NCI-H2227 (cell line): ENCODE measurements at regions not wholly inside any gene's neighbourhood (a gene's known extent, or its start where the extent isn't known, plus 50 kb on each side); places are given as distances from the start of the nearest gene placed in this dataset.
"Not testable (repeated sequence)": the region's sequence is repeated elsewhere in the genome, so short reads cannot be mapped to it uniquely, and the experiment has no call there.

Source experiments
- DNase-seq: peaks from one replicate; lab custom pipeline; 2025; ENCODE audit not compliant: unreplicated experiment; lab: John Stamatoyannopoulos, UW

DNA sequence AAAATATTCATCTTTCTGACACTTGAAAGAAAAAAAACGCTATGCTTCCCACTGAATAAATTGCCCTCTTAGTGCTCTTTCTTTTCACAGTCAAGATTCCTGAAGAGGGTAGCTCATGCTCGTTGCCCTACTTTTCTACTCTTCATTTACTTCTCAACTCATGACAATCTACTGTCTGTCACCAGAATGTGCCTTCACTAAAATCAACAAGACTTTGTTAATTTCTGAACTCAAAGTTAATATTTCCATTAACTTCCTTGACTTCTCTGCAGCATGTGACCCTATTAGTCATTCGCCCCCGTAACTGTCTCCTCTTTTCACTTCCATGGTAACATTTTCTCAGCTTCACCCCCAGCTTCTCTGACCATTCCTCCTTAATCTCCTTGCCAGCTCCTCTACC is 98.9 kb upstream of the MAPRE2 start:
- no peak for DNase-seq

DNA sequence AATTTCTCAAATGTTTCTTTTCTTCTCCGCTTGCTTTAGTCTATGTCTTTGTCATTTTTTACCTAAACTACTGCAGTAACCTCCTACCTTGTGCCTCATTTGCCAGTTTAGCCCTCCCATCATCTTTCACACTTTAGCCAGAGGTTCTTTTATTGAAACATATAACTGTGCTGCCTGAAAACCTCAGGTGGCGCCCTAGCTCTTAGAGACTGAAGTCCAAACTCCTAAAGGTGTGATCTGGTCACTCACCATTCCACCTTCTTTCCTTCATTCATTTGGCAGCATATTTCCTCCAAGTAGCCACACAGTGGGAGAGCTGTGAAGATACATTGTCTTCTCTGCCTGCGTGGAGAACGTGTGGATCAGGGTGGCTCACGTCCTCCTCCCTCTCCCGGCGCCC is 98.2 kb upstream of the MAPRE2 start:
- DNase-seq = no peak

DNA sequence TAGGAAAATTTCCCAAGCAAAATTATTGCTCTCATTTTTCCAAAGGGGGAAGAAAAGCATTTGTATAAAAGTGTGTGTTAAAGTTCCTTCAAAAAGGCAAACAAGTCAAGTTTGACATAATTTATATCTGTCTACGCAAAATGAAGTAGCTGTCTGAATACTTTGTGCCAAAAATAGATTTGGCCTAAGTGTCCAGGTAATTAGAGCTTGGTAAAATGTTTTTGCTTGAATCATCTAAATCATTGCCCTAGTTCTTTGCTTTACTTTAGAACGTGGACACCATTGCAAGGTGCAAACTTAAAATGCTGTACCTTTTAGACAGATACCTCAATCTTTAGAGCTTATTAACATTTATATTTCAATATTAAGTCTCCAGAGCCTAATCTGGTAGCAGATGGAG is 97.6 kb upstream of the MAPRE2 start:
- DNase-seq = no peak

DNA sequence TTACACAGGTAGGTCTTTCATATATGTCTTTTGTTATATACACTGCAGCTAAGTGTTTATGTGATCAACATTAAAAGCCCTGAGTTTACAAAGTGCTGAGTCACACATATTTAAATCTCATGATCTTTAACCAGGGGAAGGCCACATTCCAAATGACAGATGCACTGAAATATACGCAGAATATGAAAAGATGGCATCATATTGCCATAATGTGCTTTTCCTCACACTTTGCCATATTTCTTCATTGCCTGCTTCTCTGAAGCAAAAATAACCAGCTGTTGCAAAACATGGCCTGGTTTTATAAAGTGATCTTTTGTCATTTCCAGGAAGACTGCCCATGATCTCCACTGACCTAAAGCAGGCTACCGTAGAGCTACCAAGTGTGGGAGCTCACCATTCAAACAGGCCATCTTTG is 93.5 kb upstream of the MAPRE2 start:
- DNase-seq = no peak

DNA sequence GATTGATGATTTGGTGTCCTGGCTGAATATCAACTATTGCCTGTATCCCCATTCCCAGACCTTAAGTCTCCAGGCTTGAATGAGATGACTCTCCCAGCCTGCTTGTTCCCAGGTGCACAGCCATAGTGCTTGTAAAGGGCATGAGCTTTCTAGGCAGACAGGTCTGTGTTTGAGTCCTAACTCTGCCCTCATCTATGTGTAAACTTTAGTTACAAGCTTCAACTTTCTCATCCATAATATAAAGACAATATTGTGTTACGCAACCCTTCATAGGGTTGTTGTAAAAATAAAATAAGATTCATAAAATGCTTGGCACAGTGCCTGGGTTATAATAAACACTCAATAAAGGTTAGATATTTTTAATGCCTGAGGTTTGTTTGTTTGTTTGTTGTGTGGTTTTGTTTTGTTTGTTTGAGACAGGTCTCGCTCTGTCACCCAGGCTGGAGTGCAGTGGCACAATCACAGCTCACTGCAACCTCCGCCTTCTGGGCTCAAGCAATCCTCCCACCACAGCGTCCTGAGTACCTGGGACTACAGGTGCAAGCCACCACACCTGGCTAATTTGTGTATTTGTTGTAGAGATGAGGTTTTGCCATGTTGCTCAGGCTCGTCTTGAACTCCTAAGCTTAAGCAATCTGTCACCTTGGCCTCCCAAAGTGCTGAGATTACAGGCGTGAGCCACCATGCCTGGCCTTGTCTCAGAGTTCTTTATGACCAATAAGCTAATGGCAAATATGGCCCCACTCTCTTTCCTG is 89.4 kb upstream of the MAPRE2 start:
- DNase-seq = no peak

DNA sequence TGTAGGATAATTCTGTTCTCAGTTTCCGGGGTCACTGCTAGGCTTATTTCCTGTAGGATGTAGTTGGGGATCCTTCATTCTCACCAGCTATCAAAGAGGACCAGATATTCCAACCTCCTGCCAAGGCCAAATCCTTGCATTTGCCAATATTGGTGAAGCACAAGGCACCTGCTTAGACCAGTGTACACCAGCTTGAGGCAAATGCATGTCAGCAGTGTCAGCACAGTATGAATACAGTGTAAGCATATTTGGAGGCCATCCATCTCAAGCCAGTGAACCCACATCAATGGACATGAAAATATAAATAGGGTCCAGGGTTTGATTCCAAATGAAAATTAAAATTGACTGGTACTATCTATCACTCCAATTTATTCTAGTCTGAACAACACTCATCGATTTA is 88.0 kb upstream of the MAPRE2 start:
- DNase-seq = no peak

DNA sequence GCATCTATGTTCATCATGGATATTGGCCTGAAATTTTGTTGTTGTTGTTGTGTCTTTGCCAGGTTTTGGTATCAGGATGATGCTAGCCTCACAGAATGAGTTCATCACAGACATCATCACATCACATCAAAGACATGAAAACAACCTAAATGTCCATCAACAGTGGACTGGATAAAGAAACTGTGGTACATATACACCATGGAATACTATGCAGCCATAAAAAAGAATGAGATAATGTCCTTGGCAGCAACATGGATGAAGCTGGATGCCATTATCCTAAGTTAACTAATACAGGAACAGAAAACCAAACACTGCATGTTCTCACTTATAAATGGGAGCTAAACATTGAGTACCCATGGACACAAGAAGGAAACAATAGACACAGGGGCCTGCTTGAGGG is 85.7 kb upstream of the MAPRE2 start:
- not testable (repeated sequence) for DNase-seq

DNA sequence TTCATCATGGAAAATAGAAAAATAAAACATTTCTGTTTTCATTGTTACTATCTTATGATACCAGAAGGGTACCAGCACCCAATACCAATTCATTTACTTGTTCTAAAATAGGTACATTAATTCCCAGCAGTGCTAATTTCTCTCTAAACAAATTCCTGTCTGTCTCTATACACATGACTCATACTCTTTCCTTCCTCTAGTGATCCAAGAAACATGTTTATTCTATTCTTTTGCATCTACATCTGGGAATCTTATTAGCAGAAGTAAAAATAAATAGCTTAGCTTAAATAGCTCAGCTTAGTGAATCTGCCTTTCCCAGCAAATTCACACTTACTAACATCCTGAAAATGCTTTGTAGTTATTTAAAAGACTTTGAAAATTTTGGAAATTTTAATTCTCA is 84.5 kb upstream of the MAPRE2 start:
- DNase-seq = no peak

DNA sequence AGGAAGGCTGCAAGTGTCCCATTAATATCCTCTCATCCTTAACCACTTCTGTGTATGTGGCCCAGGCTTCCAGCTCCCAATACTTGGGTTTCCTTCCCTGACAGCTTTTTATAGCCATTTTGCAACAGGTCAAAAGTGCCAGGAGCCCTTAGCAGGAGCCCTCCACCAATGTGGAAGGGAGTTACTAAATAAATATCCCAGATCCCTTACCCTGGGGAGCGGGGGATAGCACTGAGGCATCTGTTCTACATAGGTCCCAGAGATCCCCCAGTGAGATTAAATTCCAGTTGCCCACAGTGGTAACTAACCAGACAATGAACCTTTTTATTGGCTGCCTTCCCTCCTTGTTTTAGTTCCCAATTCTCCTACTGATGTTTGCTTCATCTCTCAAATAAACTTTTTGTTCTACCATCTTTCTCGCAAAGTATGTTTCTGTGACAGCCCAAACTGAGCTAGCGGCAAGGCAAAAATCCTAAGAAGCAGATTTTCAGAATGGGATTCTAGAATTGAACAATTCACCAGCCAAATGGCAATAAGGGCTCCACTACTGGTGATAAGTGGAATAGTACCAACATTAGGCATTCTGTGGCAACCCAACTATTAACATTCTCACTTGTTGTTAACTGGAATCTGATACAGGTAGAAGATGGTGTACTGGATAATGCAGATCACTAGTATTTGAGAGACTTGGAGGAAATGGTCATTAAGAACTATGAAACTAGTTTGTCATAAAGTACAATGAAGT is 83.9 kb upstream of the MAPRE2 start:
- no peak for DNase-seq

DNA sequence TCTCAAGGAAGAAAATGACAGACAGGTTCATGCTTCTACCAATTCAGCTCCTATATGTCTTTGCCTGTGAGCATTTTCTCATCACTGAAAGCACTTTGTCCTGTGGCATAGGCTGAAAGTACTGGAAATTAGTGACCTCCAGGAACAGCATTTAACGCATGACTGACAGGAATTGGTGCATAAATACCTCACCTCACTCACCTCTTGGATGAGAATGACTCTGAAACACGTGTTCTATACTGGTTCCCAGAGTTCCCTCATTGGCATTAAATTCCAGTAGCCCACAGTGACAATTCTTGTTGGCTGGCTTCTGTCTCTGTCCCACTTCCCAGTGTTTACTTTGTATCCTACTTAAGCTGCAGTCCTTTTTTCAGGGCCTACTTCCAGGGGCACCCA is 83.4 kb upstream of the MAPRE2 start:
- no peak for DNase-seq

DNA sequence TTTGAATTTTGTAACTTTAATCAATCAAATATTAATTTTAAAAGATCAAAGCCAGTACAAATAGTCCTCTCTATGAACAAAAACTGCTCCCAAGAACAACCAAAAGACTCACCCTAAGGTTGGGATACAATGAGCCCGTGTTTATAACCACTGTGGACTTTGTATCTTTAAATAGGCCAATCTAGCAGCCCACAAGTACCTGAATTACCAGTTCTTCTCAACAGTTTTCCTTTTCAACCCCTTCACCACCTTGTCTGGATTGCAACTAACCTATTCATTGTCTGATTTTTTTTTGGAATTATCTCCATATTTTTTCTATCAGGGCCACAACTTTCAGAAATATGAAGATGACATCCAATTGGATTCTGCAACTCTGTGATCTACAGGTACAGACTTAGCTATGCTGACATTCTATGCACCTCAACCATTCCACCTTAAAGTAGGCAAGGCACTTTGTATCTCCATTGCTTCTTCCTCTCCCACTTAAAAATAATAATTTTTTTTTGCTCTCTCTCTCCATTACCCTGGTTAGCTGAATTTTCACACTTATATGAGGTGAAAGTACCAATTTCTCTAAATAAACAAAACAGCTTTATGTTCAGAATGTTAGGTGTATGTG is 81.9 kb upstream of the MAPRE2 start:
- DNase-seq = no peak

DNA sequence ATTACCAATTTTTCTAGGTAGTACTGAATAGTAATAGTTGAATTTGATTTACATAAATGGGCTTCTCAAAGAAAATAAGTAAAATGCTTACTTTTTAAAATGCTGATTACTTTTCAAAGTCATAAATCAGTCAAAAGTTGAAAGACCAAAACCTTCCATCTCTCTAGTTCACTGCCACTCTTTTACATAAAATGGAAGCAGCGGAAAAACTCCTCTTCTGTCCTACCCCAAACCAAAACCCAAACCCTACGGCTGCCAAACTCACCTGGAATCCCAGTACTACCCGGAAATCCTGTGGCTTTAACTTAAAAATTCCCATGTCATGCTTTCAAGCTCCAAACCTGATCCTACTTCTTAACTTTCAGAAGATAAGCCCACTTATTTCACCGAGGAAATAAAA is 81.2 kb upstream of the MAPRE2 start:
- no peak for DNase-seq

DNA sequence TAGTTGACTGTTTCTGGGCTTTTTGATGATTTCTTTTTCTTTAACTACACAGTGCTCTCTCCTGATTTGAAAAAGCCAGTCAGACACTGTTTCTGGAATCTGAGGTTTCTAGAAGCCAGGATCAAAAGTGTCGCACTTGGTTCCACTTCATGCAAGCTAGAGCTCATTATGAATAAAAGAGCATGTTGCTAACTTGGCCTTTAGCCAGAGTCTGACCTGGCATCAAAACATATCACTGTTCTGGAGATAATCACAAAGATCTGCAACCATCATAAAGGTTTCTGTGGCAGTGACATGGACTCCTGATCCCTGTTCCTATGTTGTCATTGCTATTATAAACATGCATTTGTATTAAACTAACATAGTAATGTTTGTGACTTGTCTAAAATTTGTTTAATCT is 76.1 kb upstream of the MAPRE2 start:
- peak; percentile 6 for DNase-seq

DNA sequence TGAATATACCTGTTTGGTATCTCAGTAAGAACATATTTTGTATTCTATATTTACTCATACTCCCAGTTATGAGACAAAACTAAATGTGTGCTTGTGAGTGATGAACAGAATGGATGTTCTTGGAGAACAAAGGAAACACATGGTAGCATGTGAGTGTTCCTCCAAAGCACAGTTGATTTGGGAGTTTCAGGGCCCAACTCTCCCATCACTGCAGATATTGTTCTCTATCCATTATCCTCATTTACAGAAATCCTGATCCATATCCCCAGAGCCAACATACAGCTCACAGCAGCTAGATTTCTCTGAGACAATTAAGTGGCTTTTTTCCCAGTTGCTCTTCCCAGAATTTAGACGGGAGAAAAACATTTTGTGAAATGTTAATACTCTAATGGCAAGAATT is 75.6 kb upstream of the MAPRE2 start:
- no peak for DNase-seq

DNA sequence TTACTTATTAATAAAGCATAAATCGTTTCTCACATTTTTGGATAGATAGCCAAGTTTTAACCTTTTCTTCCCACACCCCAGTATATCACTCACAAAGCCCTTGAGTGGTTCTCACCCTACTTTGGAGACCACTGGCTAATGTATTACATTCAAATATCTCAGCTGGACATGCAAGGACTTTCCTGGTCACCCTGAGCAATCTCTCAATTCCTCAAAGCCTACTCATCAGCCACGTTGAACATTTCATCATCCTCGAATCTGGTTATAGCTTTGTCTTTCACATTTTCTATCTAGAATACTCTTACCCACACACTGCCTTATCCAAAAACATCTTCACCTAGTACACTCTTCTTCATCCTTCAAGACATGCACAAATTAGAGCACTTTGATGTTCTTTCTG is 71.1 kb upstream of the MAPRE2 start:
- DNase-seq = no peak

DNA sequence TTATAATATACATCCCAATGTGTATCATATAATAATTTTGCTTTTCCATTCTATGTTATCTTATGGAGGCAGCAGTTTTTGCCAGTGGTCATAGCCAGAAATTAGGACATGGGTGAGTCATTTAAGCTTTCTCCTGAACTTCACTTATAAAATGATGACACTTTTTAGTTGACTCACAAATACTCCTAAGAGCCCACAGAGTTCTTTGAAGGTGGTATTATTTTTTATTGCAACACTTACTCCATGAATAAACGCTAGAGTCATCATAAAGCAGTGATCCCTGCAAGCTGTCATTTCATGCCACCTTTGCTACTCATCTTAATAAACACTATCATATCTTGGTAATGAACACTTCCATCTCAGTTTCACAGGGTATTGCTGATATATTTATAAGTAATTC is 69.9 kb upstream of the MAPRE2 start:
- DNase-seq = no peak

DNA sequence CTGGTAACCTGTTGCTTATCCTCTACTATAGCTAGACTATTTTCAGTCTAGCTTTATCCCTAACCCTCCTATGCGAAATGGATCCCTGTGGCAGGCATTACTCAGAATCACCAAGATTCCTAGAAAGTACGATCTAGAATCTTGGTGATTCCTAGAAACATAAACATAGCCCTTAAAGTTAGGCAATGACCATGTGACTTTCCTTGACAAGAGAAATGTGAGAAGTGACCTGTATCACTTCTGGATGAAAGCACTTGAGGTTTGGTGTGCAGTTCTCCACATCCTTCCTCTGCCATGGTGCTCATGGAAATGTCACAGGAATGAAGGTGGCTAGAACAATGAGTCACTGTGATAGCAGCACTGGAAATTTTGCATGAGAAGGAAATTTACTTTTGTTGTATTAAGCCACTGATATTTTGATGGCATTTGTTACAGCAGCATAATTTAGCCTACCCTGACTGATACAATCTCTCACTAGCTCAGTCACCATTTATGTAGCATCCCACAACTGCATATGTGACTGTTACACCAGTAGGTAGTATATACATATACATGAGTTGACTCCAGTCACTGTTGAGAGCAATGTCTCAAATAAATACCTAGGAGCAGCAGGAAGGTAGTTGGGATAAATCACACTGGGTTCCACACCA is 68.3 kb upstream of the MAPRE2 start:
- no peak for DNase-seq

DNA sequence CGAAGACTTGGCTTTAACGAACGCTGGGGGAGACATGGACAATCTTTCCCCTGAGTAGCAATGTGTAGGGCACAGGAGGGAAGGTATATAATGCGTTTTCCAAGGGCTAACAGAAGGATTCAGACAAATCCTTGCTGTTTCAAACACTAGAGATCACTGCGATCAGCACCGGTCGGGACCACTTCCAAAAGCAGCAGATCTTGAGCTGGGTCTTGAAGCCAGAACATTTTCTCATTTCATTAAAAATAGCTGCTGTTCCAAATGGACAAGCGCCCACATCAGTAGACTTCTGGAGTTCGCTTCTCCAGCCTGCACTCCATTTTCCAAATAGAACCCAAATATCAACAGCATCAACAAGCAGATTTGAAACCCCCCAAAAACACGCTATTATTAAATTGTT is 65.1 kb upstream of the MAPRE2 start:
- DNase-seq = no peak

DNA sequence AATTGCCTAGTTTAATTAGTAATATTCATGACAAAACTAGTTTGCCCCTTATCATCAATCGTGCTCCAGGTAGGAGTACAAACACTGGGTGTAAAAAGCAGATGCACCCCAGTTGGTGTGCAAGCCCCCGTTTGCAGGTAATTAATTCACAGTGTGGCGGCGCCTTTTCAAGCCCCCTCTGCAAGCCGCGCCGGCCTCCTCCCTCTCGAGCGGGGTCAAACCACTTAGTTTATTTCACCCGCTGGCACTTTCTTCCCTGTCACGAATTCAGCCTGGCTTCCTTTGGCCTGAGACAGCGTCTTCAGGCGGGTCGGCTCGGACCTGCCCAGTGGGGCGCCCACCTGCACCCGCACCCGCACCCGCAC is 64.7 kb upstream of the MAPRE2 start:
- DNase-seq = no peak

DNA sequence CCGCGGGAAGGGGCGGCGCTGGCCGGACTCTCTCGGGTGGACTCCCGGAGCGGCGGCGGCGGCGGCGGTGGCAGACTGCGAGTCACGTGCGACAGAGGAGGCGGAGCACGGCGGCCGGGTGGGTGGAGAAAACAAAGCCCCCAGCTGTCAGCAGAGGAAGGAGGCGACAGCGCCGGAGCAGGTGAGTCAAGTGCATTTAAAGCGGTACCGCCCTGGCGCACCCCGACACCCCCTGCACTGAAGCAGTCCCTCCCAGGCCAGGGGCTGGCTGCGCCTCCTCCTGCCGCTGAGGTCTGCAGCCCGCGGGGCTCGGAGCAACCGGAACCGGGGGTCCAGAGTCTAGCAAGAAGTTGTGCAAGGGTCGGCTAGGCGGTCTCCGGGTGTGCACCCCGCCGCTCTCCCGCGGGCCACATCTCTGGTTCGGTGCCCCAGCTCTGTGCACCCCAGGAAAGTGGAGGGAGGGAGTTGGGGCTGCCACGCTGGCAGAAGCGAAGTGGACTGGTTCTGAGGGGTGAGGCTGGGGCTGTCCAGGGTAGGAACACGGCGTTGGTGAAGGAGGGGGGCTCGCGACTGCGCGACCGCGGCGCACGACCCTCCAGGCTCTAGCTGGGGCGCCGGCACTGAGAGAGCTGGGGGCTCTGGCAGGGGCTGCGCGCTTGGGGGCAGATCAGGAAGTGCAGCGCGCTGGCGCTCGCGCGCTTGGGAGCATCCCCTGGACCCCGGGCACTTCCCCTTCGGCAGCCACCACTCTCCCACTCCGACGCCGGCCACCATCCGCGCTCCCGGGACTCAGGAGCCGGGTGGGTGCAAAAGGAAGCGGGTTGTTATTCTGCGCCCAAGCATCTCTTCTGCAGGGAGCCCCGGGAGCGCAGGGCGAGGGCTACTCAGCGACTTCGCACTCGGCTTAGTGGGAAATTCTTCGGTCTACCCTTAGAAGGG is 64.0 kb upstream of the MAPRE2 start:
- peak; percentile 83 for DNase-seq
